NCI-H2107 treated with DMSO at 0.1 percent for 48 hours (cell line): ENCODE measurements at regions not wholly inside any gene's neighbourhood (a gene's known extent, or its start where the extent isn't known, plus 50 kb on each side); places are given as distances from the start of the nearest gene placed in this dataset.

ENCODE experiments used
- DNase-seq: peaks from one replicate; lab custom pipeline; 2025; ENCODE audit not compliant: unreplicated experiment; lab: John Stamatoyannopoulos, UW

DNA sequence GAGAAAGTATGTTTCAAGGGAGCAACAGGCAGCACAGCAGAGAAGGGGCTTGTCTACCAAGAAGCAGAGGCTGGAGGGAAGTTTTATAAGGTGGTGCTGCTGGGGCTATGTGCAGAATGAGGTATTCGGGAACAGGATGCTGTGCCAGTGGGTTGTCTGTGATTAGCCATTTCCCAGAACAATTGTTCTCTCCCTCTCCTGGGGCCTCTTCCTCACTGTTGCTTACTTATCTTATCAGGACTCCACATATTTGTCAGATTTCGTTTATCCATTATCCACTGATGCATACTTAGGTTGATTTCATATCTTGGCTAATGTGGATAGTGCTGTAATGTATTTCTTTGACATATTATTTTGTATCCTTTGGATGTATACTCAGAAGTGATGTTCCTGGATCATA, 195.1 kb upstream of the RTL1 start:
- no peak for DNase-seq

DNA sequence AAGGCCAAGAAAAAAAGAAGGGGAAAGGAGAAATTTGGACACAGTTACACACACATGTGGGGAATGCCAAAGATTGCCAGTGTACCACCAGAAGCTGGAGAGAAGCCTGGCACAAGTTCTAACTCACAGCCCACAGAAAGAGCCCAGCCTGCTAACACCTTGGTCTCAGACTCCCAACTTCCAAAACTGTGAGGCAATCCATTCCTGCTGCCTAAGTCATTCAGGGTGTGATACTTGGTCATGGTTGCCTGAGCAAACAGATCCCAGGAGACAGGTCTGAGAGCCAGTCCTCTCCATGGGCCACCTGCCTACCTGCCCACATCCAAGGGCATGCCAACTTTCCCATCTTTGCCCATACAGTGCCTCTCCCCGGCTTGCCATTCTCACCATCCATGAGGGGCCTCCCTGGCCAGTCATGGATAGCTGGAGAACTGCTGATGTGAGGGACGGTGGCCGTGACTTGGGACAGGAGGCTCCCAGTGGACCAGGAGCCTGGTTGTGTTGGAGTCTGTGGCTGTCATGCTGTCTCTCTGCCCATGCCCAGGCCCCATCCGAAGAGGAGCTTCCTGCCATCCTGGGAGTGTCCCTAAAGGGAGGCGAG, 198.0 kb upstream of the RTL1 start:
- peak; percentile 94 for DNase-seq

DNA sequence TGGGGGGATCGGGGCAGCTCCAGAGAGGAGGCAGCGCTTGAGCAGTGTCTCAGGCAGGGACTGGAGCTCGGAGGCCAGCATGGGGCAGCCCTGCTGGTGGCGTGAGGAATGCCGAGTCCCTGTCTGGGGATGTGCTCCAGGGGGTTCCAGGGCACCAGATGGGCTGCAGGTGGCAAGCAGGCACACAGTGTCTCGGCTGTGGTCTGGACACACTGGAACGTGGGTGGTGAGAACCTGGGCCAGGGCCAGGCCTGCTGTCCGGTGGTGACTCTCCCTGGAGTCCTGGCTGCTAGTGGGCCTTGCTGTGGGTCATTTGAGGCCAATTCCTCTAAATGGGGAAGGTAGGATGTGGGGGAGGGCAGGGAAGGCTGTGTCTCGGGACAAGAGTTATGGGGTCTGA, 199.4 kb upstream of the RTL1 start:
- DNase-seq: no peak

DNA sequence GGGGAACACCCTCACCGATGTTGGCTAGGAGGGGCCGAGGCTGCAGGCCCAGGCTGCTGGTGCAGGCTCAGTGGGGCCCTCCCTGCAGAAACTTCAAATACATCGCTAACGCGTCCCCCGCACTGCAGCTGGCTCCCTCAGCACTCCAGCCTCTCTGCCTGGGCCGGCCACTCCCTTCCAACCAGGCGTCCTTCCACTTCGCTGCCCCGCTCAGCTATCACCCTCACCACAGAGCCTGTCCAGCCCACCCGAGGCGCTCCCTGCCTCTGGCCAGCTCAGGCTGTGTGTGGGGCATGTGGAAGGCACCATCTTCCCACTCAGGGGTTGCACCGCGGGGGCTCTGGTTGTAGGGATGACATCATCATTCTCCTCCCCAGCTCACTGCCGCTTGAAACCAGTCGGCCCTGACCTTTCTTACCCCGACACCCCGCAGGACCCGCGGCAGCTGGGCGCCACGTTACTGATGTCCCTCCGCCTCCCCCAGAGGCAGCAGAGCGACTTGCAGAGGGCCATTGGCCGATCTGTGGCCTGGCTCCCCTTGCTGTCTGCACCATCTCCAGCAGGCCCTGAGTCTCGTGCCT, 199.9 kb upstream of the RTL1 start:
- DNase-seq: no peak

DNA sequence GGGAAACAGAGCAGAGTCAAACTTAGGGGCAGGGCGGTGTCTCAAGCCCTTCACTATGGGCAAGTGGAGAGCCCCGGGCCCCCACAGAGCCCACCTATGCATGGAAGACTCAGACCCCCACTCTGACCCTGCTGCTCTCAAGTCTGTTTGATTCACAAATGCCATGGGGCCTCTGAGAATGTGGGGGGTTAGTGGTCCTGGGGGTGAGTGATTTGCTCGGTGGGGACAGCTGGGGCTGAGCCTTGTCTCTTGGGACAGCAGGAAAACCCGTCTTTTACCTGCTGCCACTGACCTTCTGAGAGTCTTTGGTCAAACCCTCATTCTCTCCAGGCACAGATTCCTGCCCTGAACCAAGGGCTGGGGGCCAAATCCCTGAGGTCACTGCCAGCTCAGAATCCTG, 201.0 kb upstream of the RTL1 start:
- DNase-seq: no peak

DNA sequence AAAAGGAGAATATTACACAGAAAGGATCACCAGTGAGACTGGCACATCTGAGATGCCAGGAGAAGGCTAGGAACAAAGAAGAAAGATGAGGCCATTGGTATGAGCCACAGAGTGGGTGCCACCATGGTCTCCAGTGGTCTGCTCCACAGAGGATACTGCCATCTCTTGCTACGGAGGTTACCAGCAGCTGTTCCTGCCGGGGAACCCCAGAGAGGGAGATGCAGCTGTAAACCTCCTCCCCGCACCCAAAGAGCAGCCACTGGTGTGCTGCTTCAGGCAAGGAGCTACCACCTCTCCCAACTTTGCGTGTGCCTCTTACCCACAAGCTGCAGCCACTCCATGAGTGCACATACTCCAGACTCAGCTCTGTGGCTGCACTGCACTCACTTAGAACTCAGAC, 201.5 kb upstream of the RTL1 start:
- no peak for DNase-seq

DNA sequence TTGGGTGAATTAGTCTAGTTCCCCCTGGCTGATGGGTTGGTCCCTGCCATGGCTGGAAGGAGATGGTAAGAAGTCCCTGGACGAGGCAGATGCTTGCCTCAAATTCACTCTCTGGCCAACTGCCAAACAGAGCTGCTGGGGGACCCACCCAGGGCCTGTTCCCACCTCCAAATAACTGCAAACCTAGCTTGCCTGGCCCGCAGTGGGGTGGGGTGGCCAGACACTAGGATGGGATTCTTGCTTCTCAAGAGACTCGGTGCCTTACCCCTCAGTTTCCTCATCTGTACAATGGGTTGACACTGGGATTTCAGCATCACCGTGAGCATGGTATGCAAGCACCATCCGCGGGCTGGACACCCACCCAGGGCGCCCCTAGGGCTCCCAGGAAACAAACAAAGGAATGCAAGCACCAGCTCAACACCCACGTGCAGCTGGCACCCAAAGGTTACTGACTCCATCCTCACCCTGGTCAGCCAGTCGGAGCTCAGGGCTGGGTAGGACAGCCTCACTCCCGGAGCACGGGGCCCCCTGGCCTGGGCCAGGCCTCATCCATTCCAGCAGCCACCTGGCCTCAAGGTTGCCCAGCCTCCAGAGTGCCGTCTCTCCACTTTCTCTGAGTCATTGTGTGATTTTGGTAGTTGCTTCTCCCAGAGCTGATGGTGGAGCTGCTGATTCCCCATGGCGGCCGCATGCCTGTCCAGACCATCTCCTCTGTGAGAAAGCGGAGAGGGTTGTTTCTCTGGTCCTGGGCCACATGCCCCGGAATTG, 205.2 kb upstream of the RTL1 start:
- no peak for DNase-seq

DNA sequence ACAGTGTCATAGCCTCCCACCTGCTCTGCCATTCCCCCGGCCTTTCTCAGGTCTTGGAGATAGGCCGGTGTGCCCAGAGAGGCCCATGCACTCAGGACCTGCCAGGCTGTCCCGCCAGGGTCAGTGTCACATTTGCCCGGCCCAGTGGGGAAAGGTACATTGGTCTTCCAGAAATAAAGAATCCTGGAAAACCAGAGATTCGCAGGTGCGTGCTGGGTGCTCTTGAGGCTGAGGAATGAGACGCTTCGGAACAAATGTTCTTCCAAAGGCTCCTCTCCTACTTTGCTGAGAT, 205.8 kb upstream of the RTL1 start:
- no peak for DNase-seq

DNA sequence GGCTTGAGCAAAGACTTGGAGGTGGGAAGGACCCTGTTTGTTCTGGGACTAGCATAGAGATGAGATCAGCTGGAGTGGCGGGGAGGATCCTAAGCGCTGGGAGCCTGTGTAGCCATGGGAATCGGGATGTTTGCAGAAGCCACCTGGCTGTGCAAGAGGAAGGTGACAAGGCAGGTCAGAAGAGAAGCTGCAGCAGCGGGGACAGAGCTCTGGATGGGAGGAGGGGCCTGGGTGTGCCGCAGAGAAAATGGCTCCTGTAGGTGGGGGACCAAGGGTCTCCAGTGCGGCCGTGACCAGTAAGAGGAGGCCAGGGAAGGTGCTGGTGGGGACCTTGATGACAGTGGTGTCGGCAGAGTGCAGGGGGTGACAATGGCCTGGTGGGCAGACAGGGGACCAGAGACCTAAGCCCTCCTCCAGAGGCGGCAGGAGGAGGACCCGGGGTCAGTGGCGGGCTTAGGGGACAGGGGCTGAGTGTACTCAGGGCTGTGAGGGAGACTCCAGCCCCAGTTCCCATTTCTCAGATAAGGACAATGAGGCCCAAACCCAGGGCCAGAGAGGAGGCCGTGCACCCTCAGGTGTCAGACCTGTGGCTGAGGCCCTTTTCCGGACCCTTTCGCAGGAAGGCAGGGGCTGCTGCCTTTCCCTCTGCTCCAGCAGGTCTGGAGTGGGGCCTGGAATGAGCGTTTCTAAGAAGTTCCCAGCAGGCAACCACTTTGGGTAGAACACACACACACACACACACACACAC, 206.6 kb upstream of the RTL1 start:
- DNase-seq: peak; percentile 83

DNA sequence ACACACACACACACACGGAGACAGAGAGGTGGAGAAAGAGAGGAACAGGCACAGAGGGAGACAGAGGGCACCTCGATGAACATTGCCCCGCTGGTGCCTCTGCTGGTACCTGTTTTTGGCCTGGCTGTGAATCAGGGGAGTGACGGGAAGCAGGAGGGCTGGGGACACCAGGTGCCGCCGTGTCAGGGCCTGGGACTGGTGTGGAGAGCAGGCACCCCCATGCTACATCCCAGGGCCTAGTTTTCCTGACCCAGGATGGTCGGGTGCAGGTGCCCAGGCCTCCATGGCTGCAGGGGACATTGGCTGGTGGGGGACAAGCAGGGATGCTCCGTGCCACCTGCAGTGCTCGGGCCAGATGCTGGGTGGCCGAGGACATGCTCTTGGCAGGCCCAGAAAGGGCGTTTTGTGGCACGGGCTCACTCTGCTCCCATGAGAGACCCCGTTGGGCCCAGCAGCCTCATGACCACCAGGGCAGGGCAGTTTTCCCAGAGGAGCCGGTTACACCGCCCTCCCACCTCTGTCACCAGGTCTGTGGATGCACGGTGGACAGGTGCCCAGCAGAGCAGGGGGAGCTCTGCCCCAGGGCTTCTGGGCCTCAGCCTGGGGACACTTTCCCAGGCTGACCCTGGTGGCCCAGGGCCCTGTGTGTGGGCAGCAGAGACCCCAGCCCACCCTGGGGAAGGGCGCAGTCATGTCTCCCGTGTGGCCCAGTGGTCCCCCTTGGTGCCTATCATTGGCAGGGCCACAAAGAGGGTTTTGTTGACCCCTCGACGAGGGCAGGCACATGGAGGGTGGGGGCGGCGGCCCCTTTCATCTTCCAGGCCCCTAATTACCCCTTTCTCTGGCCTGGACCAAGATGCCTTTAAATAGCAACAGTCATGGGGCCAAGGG, 207.5 kb upstream of the RTL1 start:
- no peak for DNase-seq

DNA sequence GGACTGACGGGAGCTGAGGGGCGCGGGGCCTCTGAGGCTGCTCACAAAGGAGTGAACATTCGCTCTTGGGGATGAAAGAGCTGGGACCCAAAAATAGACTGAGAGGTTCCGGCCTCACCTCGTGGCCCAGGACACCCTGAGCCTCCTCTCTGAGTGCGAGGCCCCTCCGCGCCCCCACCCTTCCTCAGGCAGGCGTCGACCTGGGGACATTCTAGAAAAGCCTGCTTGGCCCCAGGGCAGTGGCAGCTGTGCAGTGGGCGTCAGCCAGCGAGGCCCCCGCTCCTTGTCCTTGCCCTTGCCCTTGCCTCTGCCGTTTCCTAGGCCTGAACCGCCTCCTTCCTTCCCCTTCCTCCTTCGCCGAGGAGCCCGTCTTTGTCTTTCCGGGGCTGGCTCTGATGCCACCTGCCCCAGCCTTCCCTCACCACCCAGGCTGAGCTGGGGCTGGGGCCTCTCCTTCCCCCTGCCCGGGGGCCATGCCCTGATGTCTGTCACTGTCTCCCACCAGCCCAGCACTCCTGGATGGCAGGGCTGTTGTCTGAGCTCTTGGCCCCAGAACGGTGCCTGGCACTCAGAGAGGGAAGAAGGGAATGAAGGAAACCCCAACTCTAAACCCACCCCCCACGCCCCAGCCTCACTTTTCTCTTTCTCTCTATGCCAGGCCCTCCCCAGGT, 208.2 kb upstream of the RTL1 start:
- DNase-seq: no peak

DNA sequence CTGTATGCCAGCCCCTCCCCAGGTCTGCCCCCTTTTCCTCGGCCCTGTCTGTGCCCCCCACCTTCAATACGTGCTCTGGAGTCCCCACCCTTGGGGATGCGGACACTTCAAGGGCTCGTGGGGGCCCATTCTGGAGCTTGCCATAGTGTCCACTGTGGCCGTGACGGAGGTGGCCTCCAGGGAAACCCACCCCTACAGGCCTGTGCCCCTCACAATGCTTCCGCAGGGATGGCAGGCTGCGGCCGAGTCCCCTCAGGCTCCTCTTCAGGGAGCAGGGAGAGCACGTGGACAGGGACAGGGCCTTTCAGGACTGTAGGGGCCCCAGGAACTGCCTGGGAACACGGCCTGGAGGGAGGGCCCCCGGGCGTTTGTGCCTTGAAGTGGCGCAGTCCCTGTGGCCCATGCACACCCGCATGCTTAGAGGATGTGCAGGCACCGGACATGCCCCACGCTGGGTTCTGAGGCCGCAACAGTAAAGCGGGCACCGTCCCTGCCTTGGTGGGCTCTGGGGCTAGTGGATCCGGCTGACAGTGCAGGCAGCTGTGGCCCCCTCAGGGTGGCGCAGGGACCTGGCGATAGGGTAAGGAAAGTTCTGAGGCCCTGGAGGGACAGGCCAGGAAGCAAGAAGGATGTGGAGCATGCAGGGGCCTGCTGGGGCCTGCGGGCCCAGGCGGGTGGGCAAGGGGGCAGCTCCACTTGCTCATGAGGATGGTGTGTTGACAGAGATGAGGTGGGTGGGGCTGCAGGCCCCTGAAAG, 209.0 kb upstream of the RTL1 start:
- DNase-seq: no peak

DNA sequence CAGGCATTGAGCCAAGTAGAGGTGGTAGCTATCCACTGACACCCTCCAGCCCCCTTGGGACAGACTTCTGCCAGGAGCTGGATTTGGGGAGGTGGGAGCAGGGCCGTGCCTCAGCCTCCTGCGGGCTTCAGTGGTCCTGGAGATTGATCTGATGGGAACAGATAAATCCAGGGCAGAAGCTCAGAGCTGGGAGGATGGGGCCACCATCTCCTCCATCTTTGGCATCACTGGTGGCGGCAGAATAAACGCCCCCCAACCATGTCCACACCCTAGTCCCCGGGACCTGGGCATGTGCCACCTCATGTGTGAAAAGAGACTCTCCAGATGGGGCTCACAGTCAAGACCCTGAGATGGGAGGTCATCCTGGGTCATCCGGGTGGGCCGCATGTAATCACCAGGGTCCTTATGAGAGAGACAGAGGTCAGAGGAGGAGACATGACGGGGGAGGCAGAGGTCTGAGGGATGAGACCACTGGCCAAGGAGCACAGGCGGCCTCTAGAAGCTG, 209.6 kb upstream of the RTL1 start:
- DNase-seq: no peak

DNA sequence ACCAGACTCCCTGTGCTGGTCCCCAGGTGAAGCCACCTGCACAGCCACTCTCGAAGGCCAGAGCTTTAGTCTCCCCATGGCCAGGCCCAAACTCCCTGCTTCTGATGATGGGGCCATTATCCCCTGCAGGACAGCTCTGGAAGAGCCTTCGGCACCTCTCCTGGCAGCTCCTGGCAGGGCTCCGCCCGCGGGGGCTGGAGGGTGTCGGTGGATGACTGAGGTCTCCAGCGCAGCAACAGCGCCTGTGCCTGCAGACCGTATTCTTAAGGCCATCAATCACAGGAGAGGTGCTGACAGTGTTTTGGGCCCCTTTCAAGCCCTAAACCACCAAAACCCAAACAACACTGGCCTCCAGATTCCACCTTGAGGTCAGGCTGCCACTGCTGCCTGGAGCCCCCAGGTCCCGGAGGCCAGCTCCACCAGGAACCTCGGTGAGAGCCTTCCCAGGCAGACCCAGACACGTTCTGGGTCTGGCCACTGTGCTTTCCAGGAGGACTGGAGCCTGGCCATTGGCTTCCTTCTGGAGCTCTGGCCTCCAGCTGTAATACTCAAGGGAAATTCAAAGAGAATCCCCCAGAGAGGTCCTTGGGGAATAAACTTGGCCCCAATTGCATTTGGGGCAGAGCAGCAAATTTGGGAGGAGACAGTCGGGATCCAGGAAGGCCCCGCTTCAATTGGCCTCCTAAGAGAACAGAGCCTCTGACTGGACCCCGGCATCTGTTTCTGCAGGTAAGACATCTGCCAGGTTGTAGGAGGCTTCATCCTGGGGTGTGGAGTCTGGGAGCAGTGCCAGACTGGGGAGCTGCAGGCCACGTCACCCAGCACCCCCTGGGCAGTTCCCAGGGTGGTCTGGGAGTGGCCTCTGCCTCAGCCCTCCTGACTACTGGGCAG, 210.6 kb upstream of the RTL1 start:
- no peak for DNase-seq

DNA sequence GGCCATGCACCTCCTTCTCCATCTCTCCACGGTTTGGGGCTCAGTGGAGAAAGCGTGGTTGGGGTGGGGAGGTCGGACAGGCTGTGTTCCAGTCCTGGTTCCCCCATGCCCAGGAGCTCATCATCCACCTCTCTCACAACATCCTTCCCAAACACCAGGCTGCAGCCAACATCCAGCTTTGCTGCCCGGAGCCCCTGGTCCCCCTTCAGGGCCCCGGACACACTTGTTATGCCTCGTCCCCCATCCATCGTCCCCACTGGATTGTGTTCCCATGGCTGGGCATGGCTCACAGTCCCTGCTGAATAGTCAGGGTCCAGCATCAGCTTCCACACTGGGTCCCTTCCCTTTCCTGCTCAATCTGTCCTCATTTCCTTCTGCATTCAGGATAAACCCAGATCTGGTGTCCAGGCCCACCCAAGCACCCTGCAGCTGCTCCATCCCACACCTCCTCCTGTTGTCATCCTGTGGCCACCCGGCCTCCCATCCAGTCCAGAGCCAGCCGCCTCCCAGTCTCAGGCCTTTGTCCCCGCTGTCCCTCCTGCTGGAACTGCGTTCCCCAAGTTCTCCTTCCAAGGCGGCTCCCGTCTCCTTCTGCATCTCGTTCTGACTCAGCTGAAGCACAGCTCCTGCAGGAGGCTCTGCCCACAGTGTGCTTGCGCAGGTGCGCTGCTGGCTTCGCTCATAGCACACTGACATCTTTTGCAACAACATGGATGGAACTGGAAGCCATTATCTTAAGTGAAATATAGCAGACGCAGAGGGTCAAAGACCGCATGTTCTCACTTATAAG, 211.4 kb upstream of the RTL1 start:
- no peak for DNase-seq

DNA sequence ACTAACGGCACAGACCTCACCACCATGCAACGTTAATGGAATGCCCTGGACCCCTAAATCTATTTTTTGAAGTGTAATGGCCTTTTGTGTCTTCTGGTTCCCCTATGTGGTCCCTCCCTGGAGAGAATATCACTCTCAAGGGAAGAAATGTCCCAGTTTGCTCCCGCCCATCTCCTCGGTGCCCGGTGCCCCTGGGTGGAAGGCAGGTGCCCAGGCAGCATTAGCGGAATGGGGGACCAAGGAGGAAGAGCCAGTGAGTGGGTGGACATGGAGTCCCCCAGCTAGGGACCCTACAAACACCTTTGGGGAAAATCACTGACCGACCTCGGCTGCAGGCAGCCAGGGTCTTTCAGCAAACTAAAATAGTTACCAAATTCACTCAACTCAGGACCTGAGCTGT, 212.1 kb upstream of the RTL1 start:
- no peak for DNase-seq

DNA sequence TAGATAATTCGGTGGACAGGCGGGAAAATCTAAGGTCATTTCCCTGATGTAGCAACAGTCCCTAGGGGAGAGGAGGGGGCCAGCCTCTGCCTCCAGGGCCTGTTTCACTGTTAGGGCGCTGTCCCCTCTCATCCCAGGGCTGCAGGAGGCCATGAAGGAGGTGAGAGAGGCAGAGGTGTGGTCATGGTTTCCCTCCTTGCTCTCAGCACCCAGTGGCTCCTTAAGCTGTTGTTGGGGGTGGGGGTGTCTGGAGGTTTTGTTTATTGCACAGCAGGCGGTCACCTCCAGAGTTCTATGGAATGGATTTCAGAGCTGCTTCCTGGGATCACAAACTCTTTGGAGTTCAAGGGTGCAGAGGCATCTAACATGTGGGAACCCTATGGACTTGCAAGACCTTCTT, 212.5 kb upstream of the RTL1 start:
- no peak for DNase-seq
